OCI-LY7 (cell line): ENCODE measurements at regions not wholly inside any gene's neighbourhood (a gene's known extent, or its start where the extent isn't known, plus 50 kb on each side); places are given as distances from the start of the nearest gene placed in this dataset.

Experiments used
- EZH2phosphoT487 ChIP-seq: fragments of 200-600 bp; sonication (generic); IDR thresholded peaks from 2 replicates; pipeline ENCODE4 v1.6.1; 2018; ENCODE audit warnings: low read depth, borderline replicate concordance, mild to moderate bottlenecking, mixed run types, antibody characterized with exemption, low read length, moderate library complexity, mixed read lengths
- TF ChIP-seq, protein P1 (sequence below): fragments of 200-600 bp; sonication (generic); conservative IDR thresholded peaks from 2 replicates; pipeline ENCODE4 v1.5.1; 2014; ENCODE audit warnings: mild to moderate bottlenecking, antibody characterized with exemption, low read length, moderate library complexity, mixed read lengths

DNA sequence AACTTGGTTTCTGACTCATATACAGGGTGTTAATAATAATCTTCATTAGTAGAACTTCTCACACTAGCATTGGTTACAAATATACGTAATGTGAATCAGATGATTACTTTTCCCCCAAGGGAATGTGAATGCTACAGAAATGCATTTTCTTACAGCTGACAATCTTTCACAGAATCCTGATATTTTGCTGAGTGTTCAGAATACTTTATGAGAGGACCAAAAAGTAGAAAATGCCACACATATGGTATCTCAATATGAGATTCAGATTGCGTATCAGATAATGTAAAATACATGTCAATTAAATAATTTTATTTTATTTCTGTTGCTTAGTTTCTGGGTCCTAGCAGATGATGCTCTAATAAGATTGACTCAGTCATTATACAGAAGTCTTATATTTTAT, 979.9 kb upstream of the GBE1 start:
- TF ChIP-seq, protein P1, sequence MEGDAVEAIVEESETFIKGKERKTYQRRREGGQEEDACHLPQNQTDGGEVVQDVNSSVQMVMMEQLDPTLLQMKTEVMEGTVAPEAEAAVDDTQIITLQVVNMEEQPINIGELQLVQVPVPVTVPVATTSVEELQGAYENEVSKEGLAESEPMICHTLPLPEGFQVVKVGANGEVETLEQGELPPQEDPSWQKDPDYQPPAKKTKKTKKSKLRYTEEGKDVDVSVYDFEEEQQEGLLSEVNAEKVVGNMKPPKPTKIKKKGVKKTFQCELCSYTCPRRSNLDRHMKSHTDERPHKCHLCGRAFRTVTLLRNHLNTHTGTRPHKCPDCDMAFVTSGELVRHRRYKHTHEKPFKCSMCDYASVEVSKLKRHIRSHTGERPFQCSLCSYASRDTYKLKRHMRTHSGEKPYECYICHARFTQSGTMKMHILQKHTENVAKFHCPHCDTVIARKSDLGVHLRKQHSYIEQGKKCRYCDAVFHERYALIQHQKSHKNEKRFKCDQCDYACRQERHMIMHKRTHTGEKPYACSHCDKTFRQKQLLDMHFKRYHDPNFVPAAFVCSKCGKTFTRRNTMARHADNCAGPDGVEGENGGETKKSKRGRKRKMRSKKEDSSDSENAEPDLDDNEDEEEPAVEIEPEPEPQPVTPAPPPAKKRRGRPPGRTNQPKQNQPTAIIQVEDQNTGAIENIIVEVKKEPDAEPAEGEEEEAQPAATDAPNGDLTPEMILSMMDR = no peak
- no peak for TF ChIP-seq EZH2phosphoT487
